Effector memory CD8-positive, alpha-beta T cell (primary cell): ENCODE measurements at regions not wholly inside any gene's neighbourhood (a gene's known extent, or its start where the extent isn't known, plus 50 kb on each side); places are given as distances from the start of the nearest gene placed in this dataset.

Experiments
- ATAC-seq: fragments of 150-1000 bp; cut with Tn5 transposase; replicated peaks from 2 replicates; pipeline ENCODE4 v1.10.0; 2021; ENCODE audit warnings: mild to moderate bottlenecking, moderate library complexity
- DNase-seq, 3 experiments: peaks; one replicate each; pipeline ENCODE4 v3.0.0; 2021
- H3K27ac Mint-ChIP-seq, 2 donors: one replicate each; pipeline ENCODE4 v1.8.0; 2022; ENCODE audit warnings: mild to moderate bottlenecking in 2 of 2, mixed read lengths in 2 of 2, moderate library complexity in 2 of 2
- H3K27me3 Mint-ChIP-seq, 2 donors: one replicate each; pipeline ENCODE4 v1.8.0; 2022; ENCODE audit warnings: mixed read lengths in 2 of 2
- H3K36me3 Mint-ChIP-seq: one replicate; pipeline ENCODE4 v1.8.0; 2022; ENCODE audit warnings: mild to moderate bottlenecking, moderate library complexity, mixed read lengths; ENCODE audit not compliant: insufficient read depth
- H3K4me1 Mint-ChIP-seq, 2 donors: one replicate each; pipeline ENCODE4 v1.8.0; 2022; ENCODE audit warnings: low read depth in 2 of 2, mixed read lengths in 2 of 2
- H3K4me3 Mint-ChIP-seq, 2 donors: one replicate each; pipeline ENCODE4 v1.8.0; 2022; ENCODE audit warnings: mild to moderate bottlenecking in 2 of 2, mixed read lengths in 2 of 2, moderate library complexity in 2 of 2
- H3K9me3 Mint-ChIP-seq, 2 donors: one replicate each; pipeline ENCODE4 v1.8.0; 2022; ENCODE audit warnings: mixed read lengths in 2 of 2

DNA sequence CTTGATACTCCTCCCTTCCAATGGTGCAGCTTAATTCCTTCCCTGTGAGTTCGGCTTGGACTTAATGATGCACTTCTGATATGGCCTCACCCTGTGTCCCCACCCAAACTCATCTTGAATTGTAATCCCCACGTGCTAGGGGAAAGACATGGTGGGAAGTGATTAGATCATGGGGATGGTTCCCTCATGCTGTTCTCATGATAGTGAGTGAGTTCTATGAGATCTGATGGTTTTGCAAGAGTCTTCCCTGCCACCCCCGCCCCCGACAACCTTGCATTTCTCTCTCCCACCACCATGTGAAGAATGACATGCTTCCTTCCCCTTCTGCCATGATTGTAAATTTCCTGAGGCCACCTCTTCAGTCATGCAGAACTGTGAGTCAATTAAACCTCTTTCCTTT is 50.3 kb upstream of the HLA-G start:
- Mint-ChIP-seq H3K36me3 (no peaks in the 10 kb centered on the region), H3K27me3 (peaks cover 68 to 76% of the 10 kb centered on the region in 2 donors), H3K9me3 (no peaks in the 10 kb centered on the region)

More for the DNA sequence above, 50.3 kb upstream of the HLA-G start:
- no peak overlapping the region for H3K27ac Mint-ChIP-seq
- no peak for ATAC-seq
- no peak for DNase-seq
- no peaks in the 10 kb centered on the region for H3K4me1 Mint-ChIP-seq
- no peak overlapping the region for H3K4me3 Mint-ChIP-seq
